GM19324 (cell line): ENCODE measurements at regions not wholly inside any gene's neighbourhood (a gene's known extent, or its start where the extent isn't known, plus 50 kb on each side); places are given as distances from the start of the nearest gene placed in this dataset.

ENCODE experiments used
- ATAC-seq: cut with Tn5 transposase; IDR thresholded peaks from one replicate; pipeline ENCODE4 v1.9.1; 2021; ENCODE audit warnings: mild to moderate bottlenecking, moderate library complexity; ENCODE audit not compliant: unreplicated experiment, low FRiP score

GRCh38 chr9:80957801-80958200, 731.5 kb downstream of the TLE1 start:
- no peak for ATAC-seq

DNA sequence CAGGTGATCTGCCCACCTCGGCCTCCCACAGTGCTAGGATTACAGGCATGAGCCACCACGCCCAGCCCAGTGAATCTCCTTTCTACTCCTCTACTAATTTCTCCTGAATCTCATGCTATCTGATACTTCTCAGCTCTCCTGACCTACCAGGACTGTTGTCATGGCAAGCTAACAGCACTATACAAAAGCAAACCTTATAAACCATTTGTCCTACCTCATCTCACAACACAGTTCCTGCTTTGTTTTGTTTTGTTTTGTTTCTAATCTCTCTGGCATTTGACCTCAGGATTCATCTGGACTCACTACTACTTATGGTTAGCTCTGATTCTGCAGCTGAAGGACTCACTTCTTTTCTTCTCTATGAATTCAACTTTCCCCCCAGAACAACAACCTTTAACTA, 734.8 kb downstream of the TLE1 start:
- no peak for ATAC-seq

DNA sequence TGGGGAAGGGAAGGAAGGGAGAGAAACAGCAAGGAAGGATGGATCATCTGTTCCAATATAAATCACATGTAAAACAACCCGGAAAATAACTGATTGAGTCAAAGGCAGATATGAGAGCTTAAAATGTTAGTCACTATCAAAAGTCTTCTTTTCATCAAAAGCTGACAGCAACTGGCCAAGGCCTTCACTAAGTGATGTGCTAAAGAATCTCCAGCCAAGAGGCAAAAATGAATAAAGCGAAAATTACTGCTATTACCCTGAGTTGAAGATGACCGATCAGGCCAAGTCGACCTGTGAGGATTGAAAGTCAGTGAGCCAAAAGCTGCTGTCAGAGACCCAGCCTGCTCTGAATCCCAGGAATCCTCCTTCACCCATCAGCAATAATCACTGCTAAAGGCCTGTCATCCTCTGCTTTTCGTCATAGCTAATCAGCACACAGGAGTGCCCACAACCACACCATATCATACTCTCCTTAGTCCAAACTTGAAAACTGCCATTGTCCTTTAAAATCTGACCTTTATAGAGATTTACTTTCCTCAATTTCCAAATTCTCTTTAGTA, 736.9 kb downstream of the TLE1 start:
- ATAC-seq = no peak

GRCh38 chr9:80951675-80952074, 737.7 kb downstream of the TLE1 start:
- ATAC-seq = no peak

DNA sequence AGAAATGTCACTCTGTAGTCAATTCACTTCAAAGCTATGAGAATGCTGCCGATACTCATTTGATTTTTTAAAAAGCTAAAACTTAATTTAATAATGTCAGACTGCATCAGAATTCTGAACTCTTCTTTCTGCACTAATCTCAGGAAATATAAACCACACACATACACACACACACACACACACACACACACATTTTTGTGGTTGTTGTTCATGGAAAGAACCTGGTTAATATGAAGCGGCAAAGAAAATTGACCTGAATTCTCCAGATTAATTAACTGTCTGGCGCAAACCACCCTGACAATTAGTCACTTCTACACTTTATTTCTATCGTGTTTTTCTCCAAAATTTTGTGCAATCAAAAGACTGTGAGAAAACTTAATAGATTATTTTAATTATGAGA, 740.5 kb downstream of the TLE1 start:
- ATAC-seq = no peak

DNA sequence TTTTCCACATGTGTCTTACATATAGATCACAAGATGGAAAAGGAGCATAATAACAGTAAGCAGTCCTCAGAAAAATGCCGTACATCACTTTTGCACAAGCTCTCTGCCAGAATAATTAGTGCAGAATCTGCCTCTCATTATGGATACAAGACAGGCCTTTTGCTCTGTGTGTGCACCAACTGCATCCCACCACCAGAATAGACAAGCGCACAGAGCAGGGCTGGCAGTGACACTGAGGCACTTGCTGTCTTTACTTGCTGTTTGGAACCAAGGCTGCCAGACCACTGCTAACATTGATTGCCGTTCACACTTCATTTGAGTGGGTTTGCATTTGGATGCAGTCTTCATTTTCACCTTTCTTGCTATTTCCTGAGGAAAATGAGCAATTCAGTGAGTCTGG, 741.3 kb downstream of the TLE1 start:
- ATAC-seq = no peak

DNA sequence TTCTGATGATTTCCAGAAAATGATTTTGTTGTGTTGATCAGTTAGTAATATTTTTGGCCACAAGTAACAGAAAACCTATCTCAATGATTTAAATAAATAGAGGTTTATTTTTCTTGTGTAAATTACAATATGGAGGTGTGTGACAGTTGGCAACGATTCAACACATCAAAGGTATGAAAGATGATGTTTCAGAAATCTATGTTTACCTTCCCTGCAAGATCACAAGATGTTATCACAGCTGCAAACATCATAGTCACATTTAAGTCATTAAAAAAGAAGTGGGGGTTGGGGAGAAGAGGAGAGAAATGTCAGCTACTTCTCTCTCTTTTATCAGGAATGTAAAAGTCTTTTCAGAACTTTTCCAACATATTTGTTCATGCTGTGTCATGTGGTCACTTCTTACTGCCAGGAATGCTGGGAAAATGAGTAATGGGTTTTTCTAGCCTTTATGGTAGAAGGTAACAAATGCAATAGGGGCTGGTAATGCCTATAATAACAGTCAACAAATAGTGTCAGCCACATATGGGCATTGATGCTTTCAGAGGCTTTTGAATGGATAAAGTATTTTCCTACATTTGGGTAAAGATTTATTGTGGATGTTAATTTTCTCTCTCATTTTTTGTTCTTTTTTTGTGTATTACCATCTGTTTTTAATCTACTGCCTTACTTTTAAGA, 742.7 kb downstream of the TLE1 start:
- ATAC-seq = no peak

DNA sequence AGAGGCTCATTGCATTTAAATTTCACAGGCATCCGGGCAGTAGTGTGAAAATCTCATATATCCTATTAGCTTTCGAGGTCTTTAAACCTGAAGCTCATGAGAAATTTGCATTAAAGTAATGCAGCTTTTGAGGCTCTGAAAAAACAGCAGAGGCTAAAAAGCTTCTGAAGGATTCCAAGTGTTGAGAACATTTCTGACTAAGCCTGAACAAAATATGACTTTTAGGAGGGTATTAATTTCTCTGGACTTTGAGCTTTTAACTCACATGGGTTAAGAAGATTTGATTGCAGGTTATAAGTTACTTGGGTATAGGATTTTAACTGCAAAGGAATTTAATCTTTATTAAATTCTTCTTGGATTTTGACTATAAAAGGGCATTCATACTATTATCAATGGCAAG, 743.9 kb downstream of the TLE1 start:
- ATAC-seq = no peak

DNA sequence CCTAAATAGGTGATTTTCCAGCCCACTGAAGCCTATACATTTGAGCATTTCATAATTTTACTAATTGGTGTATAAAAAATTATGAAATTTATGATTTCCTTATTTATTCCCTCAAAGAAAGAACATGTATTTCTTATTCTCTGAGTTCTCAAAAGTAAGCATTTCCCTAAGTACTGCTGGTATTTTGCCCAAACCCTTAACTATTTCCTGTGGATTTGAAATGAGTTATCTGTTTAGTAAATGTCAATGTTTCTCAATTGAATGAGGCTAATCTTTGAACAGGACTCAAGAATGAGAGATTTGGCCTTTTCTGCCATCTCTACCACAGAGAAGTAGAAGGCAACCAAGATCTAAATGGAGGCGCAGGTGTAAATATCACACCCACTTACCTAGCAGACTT, 751.7 kb downstream of the TLE1 start:
- no peak for ATAC-seq

DNA sequence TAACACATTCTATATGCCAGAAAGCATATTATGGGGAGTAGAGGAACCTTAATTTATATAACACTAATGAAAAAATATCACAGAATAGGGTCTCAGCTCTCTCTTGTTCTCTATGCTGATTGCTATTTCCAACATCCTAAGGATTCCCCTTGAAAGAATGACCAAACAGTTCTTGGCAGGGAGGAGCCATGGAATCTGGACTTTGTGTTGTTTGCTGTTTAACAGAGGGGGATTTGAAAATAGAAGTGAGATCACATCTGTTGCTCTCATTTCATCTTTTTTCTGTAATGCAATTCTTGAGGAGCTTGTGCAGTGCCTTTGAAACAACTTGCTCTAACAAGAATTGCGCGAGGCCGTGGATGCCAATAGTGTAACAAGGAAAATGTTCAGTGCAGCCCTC, 755.3 kb downstream of the TLE1 start:
- no peak for ATAC-seq

DNA sequence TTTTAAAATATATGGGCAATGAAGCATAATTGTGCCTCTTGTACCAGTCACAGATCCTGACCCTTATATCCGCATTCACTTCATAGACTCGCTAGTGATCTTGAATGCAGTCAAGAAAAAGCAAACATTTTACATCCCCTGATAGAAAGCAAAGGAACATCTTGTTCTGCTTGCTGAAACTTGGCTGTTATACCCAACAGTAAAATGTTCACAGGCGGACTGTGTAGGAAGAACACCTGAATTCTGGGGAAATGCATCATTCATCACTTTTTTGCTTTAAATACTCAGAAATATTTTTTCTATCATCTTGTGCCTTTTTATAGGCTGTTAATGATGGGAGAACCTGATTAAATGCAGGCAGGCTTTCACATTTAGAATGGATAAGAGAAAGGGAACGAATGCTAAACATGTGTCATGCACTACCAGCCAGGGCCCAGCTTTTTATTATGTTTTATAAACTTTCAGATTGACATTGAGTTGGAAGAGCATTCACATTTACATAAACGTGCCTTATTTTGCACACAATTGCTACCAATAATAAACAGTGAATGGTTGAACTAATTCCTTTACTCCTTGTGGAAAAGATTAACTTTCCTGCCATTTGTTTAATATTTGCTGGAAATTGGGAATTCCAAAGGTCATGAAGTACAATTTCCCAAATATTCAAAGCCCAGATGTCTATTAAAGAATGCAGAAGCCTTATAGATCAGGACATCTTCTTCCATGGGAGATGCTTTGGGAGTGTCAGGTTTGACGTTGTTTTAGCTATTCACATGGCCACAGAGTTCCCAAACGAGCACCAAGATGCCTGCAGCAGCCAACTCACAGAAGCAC, 756.2 kb downstream of the TLE1 start:
- no peak for ATAC-seq

- ATAC-seq = no peak
Observed at GRCh38 chr9:80932181-80932580, 757.2 kb downstream of the TLE1 start.

- ATAC-seq = no peak
Observed at GRCh38 chr9:80931163-80931562, 758.2 kb downstream of the TLE1 start.

DNA sequence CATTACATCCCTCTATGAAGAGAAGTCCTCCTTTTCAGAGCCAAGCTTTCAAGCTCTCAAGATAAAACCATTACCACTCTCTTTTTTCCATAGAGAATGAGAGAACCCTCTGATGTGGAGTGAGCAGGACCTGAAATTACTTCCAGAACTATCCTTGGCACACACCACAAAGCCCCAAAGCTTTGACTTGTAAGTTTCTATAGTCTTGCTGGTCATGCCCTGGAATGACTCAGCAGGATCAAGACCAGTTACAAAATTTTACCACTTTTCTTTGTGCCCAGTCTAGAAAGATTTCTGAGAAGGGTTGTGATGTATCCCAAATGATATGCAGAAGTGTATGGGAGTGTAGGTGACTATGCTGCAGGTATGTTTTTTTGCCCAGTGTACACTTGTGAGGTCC, 760.6 kb downstream of the TLE1 start:
- ATAC-seq = no peak

- ATAC-seq = no peak
Observed at GRCh38 chr9:80926611-80927010, 762.7 kb downstream of the TLE1 start.

- no peak for ATAC-seq
Observed at GRCh38 chr9:80922544-80922943, 766.8 kb downstream of the TLE1 start.

GRCh38 chr9:80906728-80907127, 782.6 kb downstream of the TLE1 start:
- ATAC-seq = no peak

DNA sequence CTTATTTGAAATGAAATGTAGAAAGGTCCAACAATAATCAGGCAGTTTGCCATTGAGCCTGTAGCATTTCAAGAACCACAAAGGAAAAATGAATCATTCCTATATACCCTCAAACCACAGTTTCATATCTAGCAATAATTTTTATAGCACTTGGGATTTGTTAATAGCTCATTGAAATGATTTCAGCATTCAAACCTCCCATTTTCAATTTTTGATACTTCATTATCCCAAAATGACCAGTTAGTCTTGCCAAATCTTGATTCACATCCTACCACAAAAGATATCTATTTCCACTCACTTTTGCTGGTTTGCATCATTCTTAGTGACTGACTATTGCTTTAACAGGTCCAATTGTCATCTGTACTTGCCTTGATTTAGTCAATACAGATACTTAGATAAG, 790.1 kb downstream of the TLE1 start:
- no peak for ATAC-seq

DNA sequence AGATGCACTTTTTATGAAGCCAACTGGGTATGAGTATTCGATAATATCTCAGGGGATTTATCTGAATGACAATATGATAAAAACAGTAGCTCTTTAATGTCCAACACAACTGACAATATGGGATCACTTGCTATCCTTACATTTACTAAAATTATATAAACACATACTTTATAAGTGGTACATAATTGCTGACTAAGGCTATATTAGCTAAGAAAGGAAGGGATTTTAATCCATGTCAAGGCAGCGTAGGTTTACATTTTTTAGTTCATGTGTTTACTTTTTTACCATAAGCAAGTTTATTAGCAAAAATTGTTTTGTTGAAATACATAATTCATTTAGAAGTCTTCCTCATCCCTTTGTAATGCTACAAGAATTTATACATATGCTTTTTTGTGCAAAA, 796.2 kb downstream of the TLE1 start:
- ATAC-seq = no peak

DNA sequence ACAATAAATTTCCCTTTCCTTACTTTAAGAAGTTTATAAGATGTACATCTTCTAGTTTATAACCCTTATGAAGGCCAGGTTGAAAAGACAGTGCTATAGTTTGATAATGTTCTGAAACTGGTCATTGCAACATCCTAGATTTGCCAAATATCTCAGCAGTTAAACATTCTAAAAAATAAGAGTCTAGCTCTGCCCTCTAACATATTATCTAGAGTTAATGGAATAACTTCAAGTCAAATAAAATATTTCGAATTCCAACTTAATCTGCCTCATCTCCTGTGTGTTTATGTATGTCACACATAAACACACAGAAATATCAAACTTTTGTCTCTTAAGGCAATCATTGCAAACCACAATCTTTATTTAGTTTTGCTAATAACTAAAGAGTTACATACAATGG, 796.6 kb downstream of the TLE1 start:
- ATAC-seq = no peak

- no peak for ATAC-seq
Observed at GRCh38 chr9:80890124-80890523, 799.2 kb downstream of the TLE1 start.

DNA sequence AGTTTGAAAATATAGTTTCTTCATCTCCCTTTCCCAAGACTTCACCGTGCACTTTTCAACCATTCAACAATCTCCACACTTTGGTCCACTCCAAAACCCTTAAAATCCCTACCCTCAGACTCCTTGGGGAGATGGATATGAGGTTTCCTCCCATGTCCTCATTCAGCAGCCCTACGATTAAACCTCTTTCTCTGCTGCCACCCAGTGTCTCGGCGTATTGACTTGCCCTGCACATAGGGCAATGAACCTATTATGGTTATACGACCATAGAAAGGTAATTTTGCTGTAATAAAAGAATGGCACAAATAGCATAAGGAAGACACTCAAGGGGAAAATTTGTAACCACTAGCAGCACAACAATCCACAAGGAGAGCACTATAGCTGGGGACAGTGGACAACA, 803.5 kb downstream of the TLE1 start:
- ATAC-seq = no peak
